BJ (cell line): ENCODE measurements at regions not wholly inside any gene's neighbourhood (a gene's known extent, or its start where the extent isn't known, plus 50 kb on each side); places are given as distances from the start of the nearest gene placed in this dataset.

ENCODE experiments used
- CTCF ChIA-PET: fragments of 350-600 bp; formaldehyde crosslinking; extraction: SDS; loops from one replicate; lab custom pipeline; 2021; ENCODE audit warnings: antibody characterized with exemption, inconsistent platforms; lab: Yijun Ruan, JAX
- POLR2A ChIA-PET: fragments of 300-600 bp; sonication (Branson Sonifier 250); formaldehyde crosslinking; extraction: SDS; loops from one replicate; lab custom pipeline; 2021; ENCODE audit warnings: antibody characterized with exemption; lab: Charles Lee
- DNase-seq: peaks from one replicate; pipeline ENCODE4 v3.0.0-alpha.2; 2011; ENCODE audit warnings: low read depth
- H3K27me3 ChIP-seq: 2 replicates; pipeline ENCODE4 v1.6.0; 2011; ENCODE audit warnings: low read length; ENCODE audit not compliant: control insufficient read depth, insufficient read depth
- H3K36me3 ChIP-seq: 2 replicates; pipeline ENCODE4 v1.5.1; 2011; ENCODE audit warnings: low read length; ENCODE audit not compliant: control insufficient read depth, insufficient read depth
- H3K4me3 ChIP-seq: 2 replicates; pipeline ENCODE4 v1.5.1; 2011; ENCODE audit warnings: low read depth, mild to moderate bottlenecking, control low read depth, low read length
- CTCF ChIP-seq: IDR thresholded peaks from 2 replicates; pipeline ENCODE4 v1.5.1; 2011; ENCODE audit warnings: low read depth, mild to moderate bottlenecking, control low read depth, inconsistent platforms, low read length, moderate library complexity; ENCODE audit not compliant: insufficient read depth

DNA sequence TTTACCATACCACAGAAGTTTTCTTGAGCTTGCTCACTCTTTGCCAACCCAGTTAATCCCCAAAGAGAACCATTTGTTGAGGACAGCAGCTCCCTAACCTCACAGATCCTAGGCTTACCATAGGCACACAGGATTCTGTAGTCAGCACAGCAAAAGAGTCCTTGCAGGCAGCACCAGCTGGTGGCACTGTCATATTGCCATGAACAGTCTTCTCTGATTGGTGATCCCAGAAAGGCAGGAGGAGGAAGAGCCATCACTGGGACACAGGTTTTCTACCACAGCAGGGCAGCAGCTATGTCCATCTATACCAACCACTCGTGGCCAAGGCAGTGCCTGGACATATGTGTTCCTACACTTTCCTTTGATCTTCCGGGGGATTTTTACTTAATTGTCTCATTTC, 297.1 kb upstream of the CD180 start:
- H3K27me3 ChIP-seq: no peaks in the 10 kb centered on the region
- H3K4me3 ChIP-seq: no peak overlapping the region
- no peaks in the 10 kb centered on the region for H3K36me3 ChIP-seq
- ChIA-PET POLR2A (no interaction called here), CTCF (interaction anchor here (0.8 to 1.6 kb wide), 3 partner anchors 9 to 778 kb away, joined by 3 to 4 read pairs (median 4); no protein-coding TSS in a partner anchor)
- DNase-seq: no peak
- TF ChIP-seq CTCF: peak; percentile 24; the same call in 1 of the 2 replicates

DNA sequence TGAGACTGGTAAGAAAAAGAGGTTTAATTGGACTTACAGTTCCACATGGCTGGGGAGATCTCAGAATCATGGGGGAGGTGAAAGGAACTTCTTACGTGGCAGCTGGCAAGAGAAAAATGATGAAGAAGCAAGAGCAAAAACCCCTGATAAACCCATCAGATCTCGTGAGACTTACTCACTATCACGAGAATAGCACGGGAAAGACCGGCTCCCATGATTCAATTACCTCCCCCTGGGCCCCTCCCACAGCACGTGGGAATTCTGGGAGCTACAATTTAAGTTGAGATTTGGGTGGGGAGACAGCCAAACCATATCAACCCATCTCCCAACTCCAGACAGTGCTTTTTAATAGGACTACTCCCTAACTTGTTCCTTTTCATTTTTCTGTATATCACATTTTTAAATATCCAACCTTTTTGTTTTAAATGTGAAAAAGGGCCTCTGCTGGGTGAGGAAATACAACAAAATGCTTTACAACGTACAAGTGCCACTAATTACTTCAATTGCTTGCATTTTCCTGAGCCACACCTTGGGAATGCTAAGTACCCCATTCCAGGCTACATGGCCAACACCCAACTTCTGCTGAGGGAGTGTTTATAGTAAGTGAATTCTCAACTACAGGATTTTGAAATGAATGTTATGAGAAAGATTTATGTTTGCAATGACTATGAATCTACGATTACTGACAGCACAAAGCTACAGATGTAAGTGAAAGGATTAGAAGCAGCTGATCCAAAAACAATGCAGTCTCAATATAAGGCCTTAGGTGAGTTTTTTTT, 294.1 kb upstream of the CD180 start:
- CTCF ChIA-PET: interaction anchor here (0.6 to 1.1 kb wide), 2 partner anchors 13 to 23 kb away, joined by 4 read pairs; no protein-coding TSS in a partner anchor
- Histone ChIP-seq H3K27me3 (no peaks in the 10 kb centered on the region), H3K4me3 (no peak overlapping the region), H3K36me3 (no peaks in the 10 kb centered on the region)
- no peak for DNase-seq
- POLR2A ChIA-PET: no interaction called here
- no peak for TF ChIP-seq CTCF

- Histone ChIP-seq H3K4me3 (no peak overlapping the region), H3K36me3 (no peaks in the 10 kb centered on the region), H3K27me3 (no peaks in the 10 kb centered on the region)
- ChIA-PET CTCF (no interaction called here), POLR2A (interaction anchor here (0.6 kb wide), 1 partner anchor 1628 kb away, joined by 5 read pairs; no protein-coding TSS in a partner anchor)
- no peak for DNase-seq
- no peak for TF ChIP-seq CTCF
Measured at GRCh38 chr5:67488885-67489284, 292.3 kb upstream of the CD180 start.

DNA sequence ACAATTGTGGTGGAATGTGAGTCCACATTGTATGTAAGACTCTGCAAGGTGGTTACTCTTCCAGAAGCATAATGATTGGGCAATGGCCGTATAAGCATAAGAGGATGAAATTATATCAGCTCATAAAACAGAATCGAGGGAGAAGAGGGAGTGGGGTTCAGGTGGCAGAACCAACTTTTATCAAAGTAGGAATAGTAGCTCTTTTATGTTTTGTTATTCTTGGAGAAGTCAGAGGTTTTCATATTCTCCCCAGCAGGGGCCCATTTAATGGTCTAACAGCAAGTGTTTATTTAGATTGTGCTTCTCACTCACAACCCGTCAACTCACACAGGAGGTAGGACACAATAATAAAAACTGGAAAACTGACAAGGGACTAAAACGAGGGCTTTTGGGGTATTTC, 291.3 kb upstream of the CD180 start:
- Histone ChIP-seq H3K27me3 (no peaks in the 10 kb centered on the region), H3K4me3 (no peak overlapping the region), H3K36me3 (no peaks in the 10 kb centered on the region)
- ChIA-PET POLR2A (no interaction called here), CTCF (no interaction called here)
- no peak for DNase-seq
- TF ChIP-seq CTCF: no peak

GRCh38 chr5:67483453-67484030, 286.9 kb upstream of the CD180 start:
- DNase-seq: no peak
- H3K27me3 ChIP-seq: no peaks in the 10 kb centered on the region; the same call in 1 of the 2 replicates
- TF ChIP-seq CTCF: no peak
- H3K4me3 ChIP-seq: no peak overlapping the region
- ChIA-PET POLR2A (no interaction called here), CTCF (no interaction called here)
- H3K36me3 ChIP-seq: no peaks in the 10 kb centered on the region
